ENCODE measurements at regions not wholly inside any gene's neighbourhood (a gene's known extent, or its start where the extent isn't known, plus 50 kb on each side); places are given as distances from the start of the nearest gene placed in this dataset.
"Not testable (repeated sequence)": the region's sequence is repeated elsewhere in the genome, so short reads cannot be mapped to it uniquely, and the experiment has no call there.

DNA sequence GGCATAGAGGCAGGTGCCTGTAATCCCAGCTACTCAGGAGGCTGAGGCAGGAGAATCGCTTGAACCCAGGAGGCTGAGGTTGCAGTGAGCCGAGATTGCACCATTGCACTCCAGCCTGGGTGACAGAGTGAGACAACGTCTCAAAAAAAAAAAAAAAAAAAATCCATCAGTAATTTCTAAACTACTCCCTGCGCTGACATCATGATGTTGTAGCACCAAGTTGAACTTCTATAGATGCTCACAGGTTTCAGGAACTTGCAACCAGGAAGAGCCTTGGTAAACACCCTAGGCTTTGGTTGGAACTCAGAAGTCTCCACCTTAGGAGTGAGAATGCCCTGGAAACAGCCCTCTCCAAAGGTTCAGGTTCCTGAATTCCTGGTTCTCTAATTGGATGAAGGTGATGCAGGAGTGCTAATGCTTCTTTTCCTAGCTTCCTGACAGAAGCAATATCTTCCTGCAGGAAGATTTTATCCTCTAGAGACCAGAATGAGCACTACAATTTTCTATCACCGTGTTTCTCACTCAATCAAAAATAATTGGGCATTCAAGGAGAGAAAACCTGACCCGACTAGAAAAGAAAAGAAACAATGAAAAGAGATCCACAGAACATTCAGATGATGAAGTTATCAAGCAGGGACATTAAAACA, 469.6 kb downstream of the GADD45G start:
- TF ChIP-seq, protein P1, sequence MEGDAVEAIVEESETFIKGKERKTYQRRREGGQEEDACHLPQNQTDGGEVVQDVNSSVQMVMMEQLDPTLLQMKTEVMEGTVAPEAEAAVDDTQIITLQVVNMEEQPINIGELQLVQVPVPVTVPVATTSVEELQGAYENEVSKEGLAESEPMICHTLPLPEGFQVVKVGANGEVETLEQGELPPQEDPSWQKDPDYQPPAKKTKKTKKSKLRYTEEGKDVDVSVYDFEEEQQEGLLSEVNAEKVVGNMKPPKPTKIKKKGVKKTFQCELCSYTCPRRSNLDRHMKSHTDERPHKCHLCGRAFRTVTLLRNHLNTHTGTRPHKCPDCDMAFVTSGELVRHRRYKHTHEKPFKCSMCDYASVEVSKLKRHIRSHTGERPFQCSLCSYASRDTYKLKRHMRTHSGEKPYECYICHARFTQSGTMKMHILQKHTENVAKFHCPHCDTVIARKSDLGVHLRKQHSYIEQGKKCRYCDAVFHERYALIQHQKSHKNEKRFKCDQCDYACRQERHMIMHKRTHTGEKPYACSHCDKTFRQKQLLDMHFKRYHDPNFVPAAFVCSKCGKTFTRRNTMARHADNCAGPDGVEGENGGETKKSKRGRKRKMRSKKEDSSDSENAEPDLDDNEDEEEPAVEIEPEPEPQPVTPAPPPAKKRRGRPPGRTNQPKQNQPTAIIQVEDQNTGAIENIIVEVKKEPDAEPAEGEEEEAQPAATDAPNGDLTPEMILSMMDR (IDR thresholded peaks at IDR 0.05; ENCODE audit: unreplicated experiment) = no peak
- Mint-ChIP-seq H3K4me1 (no peaks in the 10 kb centered on the region), H3K36me3 (no peaks in the 10 kb centered on the region), H3K9me3 (no peaks in the 10 kb centered on the region), H3K27me3 (ENCODE audit: low read depth) (peaks cover 58% of the 10 kb centered on the region), H3K27ac (no peak overlapping the region), H3K4me3 (no peak overlapping the region)
- DNase-seq (ENCODE audit: low spot score in 2 of 2, unreplicated experiment in 2 of 2) = no peak

DNA sequence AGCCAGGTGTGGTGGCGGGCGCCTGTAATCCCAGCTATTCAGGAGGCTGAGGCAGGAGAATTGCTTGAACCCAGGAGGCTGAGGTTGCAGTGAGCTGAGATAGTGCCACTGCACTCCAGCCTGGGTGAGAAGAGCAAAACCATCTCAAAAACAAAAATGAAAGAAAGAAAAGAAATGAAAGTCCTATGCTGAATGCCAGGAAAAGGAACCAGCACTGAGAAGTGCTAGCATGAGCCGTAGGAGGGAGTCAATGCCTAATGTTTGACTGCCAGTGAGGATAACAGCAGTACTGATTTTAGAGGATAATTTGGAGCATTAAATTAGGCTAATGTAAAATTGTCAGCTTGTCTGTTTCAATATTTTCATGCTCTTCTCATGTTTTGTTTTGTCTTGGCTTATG, 472.8 kb downstream of the GADD45G start:
- not testable (repeated sequence) for H3K27ac Mint-ChIP-seq; H3K4me3 Mint-ChIP-seq; H3K4me1 Mint-ChIP-seq; H3K36me3 Mint-ChIP-seq; H3K9me3 Mint-ChIP-seq; DNase-seq (ENCODE audit: low spot score in 2 of 2, unreplicated experiment in 2 of 2)
- H3K27me3 Mint-ChIP-seq (ENCODE audit: low read depth) = peaks cover 67% of the 10 kb centered on the region

DNA sequence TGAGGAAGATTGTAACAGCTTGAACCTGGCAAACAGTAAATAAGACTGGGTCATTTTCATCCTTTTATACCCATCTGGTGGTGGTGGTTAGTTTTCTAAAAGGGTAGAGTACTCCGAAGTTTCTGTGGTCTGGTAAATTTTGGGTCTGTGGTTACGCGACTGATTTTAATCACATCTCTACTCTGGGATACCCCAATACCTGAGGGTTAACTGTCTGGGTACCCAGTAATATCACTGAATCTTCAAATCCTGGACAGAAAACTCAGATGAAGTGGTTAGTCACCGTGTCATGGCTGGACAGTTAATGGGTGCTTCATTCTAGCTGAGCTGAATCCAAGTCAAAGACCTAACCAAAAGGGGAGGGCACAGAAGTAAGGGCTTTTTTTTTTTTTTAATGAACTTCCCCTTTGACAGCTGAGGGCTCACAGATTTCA, 474.2 kb downstream of the GADD45G start:
- TF ChIP-seq, protein P1 (IDR thresholded peaks at IDR 0.05; ENCODE audit: unreplicated experiment) = no peak
- no peaks in the 10 kb centered on the region for H3K4me1 Mint-ChIP-seq
- no peak overlapping the region for H3K4me3 Mint-ChIP-seq
- peaks cover 68% of the 10 kb centered on the region for H3K27me3 Mint-ChIP-seq (ENCODE audit: low read depth)
- no peak for DNase-seq (ENCODE audit: low spot score in 2 of 2, unreplicated experiment in 2 of 2)
- H3K36me3 Mint-ChIP-seq = no peaks in the 10 kb centered on the region
- H3K27ac Mint-ChIP-seq = no peak overlapping the region
- H3K9me3 Mint-ChIP-seq = no peaks in the 10 kb centered on the region

DNA sequence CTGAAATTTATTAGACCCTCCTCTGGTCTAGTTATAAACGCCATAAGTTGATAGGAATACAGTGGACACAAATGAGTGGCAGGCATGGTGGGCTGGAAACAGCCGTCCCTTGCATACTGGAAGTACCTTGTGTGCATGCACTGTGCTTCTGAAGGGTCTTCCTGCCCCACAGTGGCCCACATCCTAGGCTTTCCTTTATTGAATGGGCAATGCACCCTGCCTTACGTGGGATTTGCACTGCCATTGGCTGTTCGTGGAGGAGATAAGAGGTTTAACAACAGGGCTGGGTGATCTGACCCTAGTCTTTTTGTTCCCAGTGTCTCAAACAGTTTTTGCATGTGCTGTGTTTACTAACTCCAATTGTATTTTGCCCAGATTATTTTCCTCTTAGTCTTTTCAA, 480.8 kb downstream of the GADD45G start:
- Mint-ChIP-seq H3K27ac (no peak overlapping the region), H3K36me3 (no peaks in the 10 kb centered on the region), H3K4me1 (no peaks in the 10 kb centered on the region), H3K27me3 (ENCODE audit: low read depth) (peaks cover 18% of the 10 kb centered on the region), H3K9me3 (peaks cover 10% of the 10 kb centered on the region), H3K4me3 (no peak overlapping the region)
- DNase-seq (ENCODE audit: low spot score in 2 of 2, unreplicated experiment in 2 of 2) = no peak
- TF ChIP-seq, protein P1 (IDR thresholded peaks at IDR 0.05; ENCODE audit: unreplicated experiment) = no peak

DNA sequence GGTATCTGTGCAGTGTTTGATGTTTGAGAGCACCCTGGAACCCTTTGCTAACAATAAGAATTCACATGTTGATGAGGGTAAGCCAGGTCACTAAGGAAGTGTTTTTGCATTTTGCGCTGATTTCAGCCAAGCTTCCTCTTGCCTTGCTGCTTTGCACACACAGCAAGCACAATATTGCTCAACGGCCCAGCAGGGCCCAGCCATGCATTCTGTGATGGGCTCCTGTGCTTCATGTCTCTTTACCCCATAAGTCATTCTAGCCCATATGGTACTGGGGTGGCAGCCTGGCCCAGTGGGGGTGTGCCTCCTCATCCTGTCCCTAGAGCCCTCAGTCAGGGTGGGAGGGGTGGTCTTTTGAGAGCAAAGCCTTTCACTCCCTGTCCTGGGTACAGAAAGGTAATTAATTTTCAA, 481.3 kb downstream of the GADD45G start:
- peaks cover 10% of the 10 kb centered on the region for H3K9me3 Mint-ChIP-seq
- TF ChIP-seq, protein P1 (IDR thresholded peaks at IDR 0.05; ENCODE audit: unreplicated experiment) = no peak
- H3K36me3 Mint-ChIP-seq = no peaks in the 10 kb centered on the region
- peaks cover 15% of the 10 kb centered on the region for H3K27me3 Mint-ChIP-seq (ENCODE audit: low read depth)
- no peak overlapping the region for H3K4me3 Mint-ChIP-seq
- no peaks in the 10 kb centered on the region for H3K4me1 Mint-ChIP-seq
- DNase-seq (ENCODE audit: low spot score in 2 of 2, unreplicated experiment in 2 of 2) = no peak
- H3K27ac Mint-ChIP-seq = no peak overlapping the region

DNA sequence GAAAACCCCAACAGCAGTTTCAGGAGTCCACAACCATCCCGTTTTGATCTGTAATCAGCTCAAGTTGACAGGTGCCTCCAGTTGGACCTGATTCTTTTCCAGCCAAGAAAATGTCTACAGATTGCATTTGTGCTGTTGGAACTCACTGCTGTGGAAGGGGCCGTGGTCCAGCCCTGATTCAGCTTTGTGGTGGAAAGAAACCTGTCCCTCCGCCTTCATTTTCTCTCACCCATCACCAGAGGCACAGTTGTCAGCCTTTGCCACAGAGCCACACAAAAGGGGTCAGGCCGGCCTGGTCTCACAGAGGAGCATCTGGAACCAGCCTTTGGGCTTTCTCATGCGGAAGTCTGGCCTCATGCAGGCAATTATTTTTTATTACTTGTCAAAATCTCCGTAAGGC, 483.6 kb downstream of the GADD45G start:
- no peak overlapping the region for H3K4me3 Mint-ChIP-seq
- no peak for DNase-seq (ENCODE audit: low spot score in 2 of 2, unreplicated experiment in 2 of 2)
- H3K27me3 Mint-ChIP-seq (ENCODE audit: low read depth) = peaks cover 4% of the 10 kb centered on the region
- H3K9me3 Mint-ChIP-seq = peaks cover 10% of the 10 kb centered on the region
- TF ChIP-seq, protein P1 (IDR thresholded peaks at IDR 0.05; ENCODE audit: unreplicated experiment) = no peak
- no peaks in the 10 kb centered on the region for H3K36me3 Mint-ChIP-seq
- H3K27ac Mint-ChIP-seq = no peak overlapping the region
- no peaks in the 10 kb centered on the region for H3K4me1 Mint-ChIP-seq

Data from mesothelial cell of epicardium (in vitro differentiated cells).